Neuronal stem cell (in vitro differentiated cells): ENCODE measurements at regions not wholly inside any gene's neighbourhood (a gene's known extent, or its start where the extent isn't known, plus 50 kb on each side); places are given as distances from the start of the nearest gene placed in this dataset.

Source experiments
- DNase-seq: peaks from one replicate; pipeline ENCODE4 v3.0.0-alpha.2; 2013; ENCODE audit warnings: low spot score
- H2AFZ ChIP-seq: one replicate; pipeline ENCODE4 v1.6.1; 2013; ENCODE audit warnings: mild to moderate bottlenecking, low read length, inconsistent platforms
- H2AK5ac ChIP-seq: 2 replicates; pipeline ENCODE4 v1.6.1; 2013; ENCODE audit warnings: low read depth, mild to moderate bottlenecking, inconsistent platforms, low read length, moderate library complexity, mixed read lengths
- H2BK120ac ChIP-seq: 2 replicates; pipeline ENCODE4 v1.6.1; 2013; ENCODE audit warnings: low read depth, mild to moderate bottlenecking, inconsistent platforms, low read length, moderate library complexity, mixed read lengths
- H2BK12ac ChIP-seq: one replicate; pipeline ENCODE4 v1.6.1; 2013; ENCODE audit warnings: low read length, inconsistent platforms
- H2BK15ac ChIP-seq: 2 replicates; pipeline ENCODE4 v1.6.1; 2013; ENCODE audit warnings: mild to moderate bottlenecking, low read length, inconsistent platforms, mixed read lengths
- H2BK5ac ChIP-seq: one replicate; pipeline ENCODE4 v1.6.1; 2013; ENCODE audit warnings: inconsistent platforms, mild to moderate bottlenecking, low read length, moderate library complexity
- H3K14ac ChIP-seq: one replicate; pipeline ENCODE4 v1.6.1; 2013; ENCODE audit warnings: low read length, inconsistent platforms
- H3K18ac ChIP-seq: 2 replicates; pipeline ENCODE4 v1.6.1; 2013; ENCODE audit warnings: low read length, inconsistent platforms
- H3K23ac ChIP-seq: 2 replicates; pipeline ENCODE4 v1.6.1; 2013; ENCODE audit warnings: low read depth, mild to moderate bottlenecking, mixed read lengths, low read length, inconsistent platforms; ENCODE audit not compliant: poor library complexity
- H3K27ac ChIP-seq: replicated peaks from 3 replicates; pipeline ENCODE4 v1.5.1; 2013; ENCODE audit warnings: low read length, inconsistent platforms
- H3K27me3 ChIP-seq, 3 experiments: 2 replicates each; pipeline ENCODE4 v1.6.1; 2013; ENCODE audit warnings: low read length in 3 of 3, mild to moderate bottlenecking in 2 of 3, inconsistent platforms in 1 of 3, low read depth in 1 of 3, mixed read lengths in 1 of 3, moderate library complexity in 1 of 3; ENCODE audit not compliant: control insufficient read depth in 3 of 3, insufficient read depth in 3 of 3
- H3K36me3 ChIP-seq, 2 donors: replicated peaks in 1 of 2; 2 replicates each; pipeline ENCODE4 v1.6.1; 2013; ENCODE audit warnings: low read length in 2 of 2; ENCODE audit not compliant: control insufficient read depth in 2 of 2, insufficient read depth in 2 of 2
- H3K4ac ChIP-seq: 2 replicates; pipeline ENCODE4 v1.6.1; 2013; ENCODE audit warnings: inconsistent platforms, mild to moderate bottlenecking, low read length, moderate library complexity
- H3K4me1 ChIP-seq, 2 donors: 1 replicate in 1 of 2; 2 replicates in 1 of 2; pipeline ENCODE4 v1.6.1; 2013; ENCODE audit warnings: low read length in 2 of 2, low read depth in 1 of 2; ENCODE audit not compliant: control insufficient read depth in 2 of 2, insufficient read depth in 1 of 2
- H3K4me2 ChIP-seq: one replicate; pipeline ENCODE4 v1.6.1; 2013; ENCODE audit warnings: mild to moderate bottlenecking, low read length, inconsistent platforms; ENCODE audit not compliant: insufficient read depth, poor library complexity, severe bottlenecking
- H3K4me3 ChIP-seq, 2 donors: 2 replicates each; pipeline ENCODE4 v1.5.1; 2013; ENCODE audit warnings: low read length in 2 of 2, mild to moderate bottlenecking in 2 of 2, inconsistent platforms in 1 of 2, moderate library complexity in 1 of 2
- H3K79me1 ChIP-seq: one replicate; pipeline ENCODE4 v1.6.1; 2013; ENCODE audit warnings: low read depth, mild to moderate bottlenecking, inconsistent platforms, low read length, moderate library complexity
- H3K9ac ChIP-seq: one replicate; pipeline ENCODE4 v1.6.1; 2013; ENCODE audit warnings: mild to moderate bottlenecking, low read depth, low read length, inconsistent platforms; ENCODE audit not compliant: poor library complexity
- H3K9me3 ChIP-seq, 2 donors: replicated peaks in 1 of 2; 2 replicates each; pipeline versions ENCODE3 to v1.6.1; 2013; ENCODE audit warnings: low read length in 2 of 2, mild to moderate bottlenecking in 2 of 2, inconsistent platforms in 1 of 2, low read depth in 1 of 2, mixed read lengths in 1 of 2, moderate library complexity in 1 of 2; ENCODE audit not compliant: control insufficient read depth in 2 of 2, insufficient read depth in 1 of 2
- H4K8ac ChIP-seq: one replicate; pipeline ENCODE4 v1.6.1; 2013; ENCODE audit warnings: low read depth, mild to moderate bottlenecking, inconsistent platforms, low read length, moderate library complexity
- H4K91ac ChIP-seq: one replicate; pipeline ENCODE4 v1.6.1; 2013; ENCODE audit warnings: low read length, low read depth, mild to moderate bottlenecking, inconsistent platforms; ENCODE audit not compliant: poor library complexity
- WGBS, 2 donors: extraction: QIAGEN DNeasy Blood & Tissue Kit; methylation state at CpG; one replicate each; pipeline ENCODE4 v1.1.7; 2013; ENCODE audit warnings: missing lambda C conversion rate in 2 of 2, mixed read lengths in 1 of 2; ENCODE audit not compliant: insufficient read length in 2 of 2, insufficient replicate concordance in 1 of 2; ENCODE audit errors: extremely low coverage in 2 of 2; 5-methylcytosine and 5-hydroxymethylcytosine counted together

DNA sequence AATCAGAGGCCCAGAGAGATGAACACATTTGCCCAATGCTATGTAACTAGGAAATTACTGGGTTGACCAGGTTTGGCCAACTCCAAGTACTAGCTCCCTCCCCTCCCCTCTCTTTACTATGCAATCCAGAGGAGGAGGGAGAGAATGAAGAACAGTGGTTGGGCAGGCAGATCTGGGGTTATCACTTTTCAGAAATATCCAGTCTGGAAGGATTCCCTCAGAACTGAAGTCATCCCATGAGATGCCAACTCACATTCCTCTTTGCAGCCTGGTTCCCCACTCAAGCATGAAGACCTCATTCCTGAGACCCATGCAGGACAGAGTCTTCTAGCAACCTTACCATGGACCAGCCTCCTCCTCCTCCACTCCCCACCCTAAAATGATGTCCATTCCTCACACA is 201.1 kb downstream of the TLE3 start:
- Histone ChIP-seq H4K8ac (no peak overlapping the region), H3K79me1 (no peaks in the 10 kb centered on the region), H3K4me2 (no peak overlapping the region), H2BK12ac (no peak overlapping the region), H3K27ac (no peak overlapping the region), H2BK120ac (no peak overlapping the region), H3K14ac (no peak overlapping the region), H3K23ac (no peak overlapping the region), H3K9ac (no peak overlapping the region), H3K18ac (no peak overlapping the region), H3K4me3 (no peak overlapping the region), H3K9me3 (no peaks in the 10 kb centered on the region), H2AFZ (no peak overlapping the region), H3K4ac (no peak overlapping the region), H2AK5ac (no peak overlapping the region), H3K4me1 (peaks cover 0 to 9% of the 10 kb centered on the region in 2 donors), H3K27me3 (peaks cover 0 to 43% (median 0%) of the 10 kb centered on the region in 3 experiments), H3K36me3 (no peaks in the 10 kb centered on the region), H2BK15ac (no peak overlapping the region), H2BK5ac (no peak overlapping the region), H4K91ac (no peak overlapping the region)
- DNase-seq = no peak

DNA sequence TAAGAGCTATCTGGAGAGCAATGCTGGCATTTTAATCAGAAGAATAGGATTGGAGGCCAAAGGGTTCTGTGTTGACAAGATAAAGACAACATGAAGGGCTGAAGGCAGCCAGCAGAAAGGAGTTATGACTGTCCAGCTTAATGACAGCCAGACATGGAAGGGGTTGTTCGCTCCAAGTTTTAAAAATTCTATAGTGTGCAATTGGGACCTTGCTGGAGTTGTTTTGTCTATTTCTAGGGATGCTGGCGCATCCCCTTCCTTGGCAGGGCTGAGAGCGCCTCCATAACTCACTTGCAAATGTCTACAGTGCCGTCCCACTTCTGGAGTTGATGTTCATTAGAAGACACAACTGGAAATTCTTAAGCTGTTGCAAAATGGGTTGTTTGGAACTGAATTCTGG is 200.7 kb downstream of the TLE3 start:
- Histone ChIP-seq H4K91ac (no peak overlapping the region), H3K9ac (no peak overlapping the region), H3K27ac (no peak overlapping the region), H2AK5ac (no peak overlapping the region), H3K79me1 (no peaks in the 10 kb centered on the region), H3K14ac (no peak overlapping the region), H3K4me3 (no peak overlapping the region), H2BK12ac (no peak overlapping the region), H3K4ac (no peak overlapping the region), H3K27me3 (peaks cover 0 to 45% (median 0%) of the 10 kb centered on the region in 3 experiments), H2BK120ac (no peak overlapping the region), H4K8ac (no peak overlapping the region), H3K18ac (no peak overlapping the region), H3K4me2 (no peak overlapping the region), H3K4me1 (peaks cover 0 to 8% of the 10 kb centered on the region in 2 donors), H3K9me3 (no peaks in the 10 kb centered on the region), H3K36me3 (no peaks in the 10 kb centered on the region), H2BK15ac (no peak overlapping the region), H3K23ac (no peak overlapping the region), H2AFZ (no peak overlapping the region), H2BK5ac (no peak overlapping the region)
- no peak for DNase-seq
- WGBS, 2 donors = no CpG with 5 or more reads among the region's 4 CpGs

DNA sequence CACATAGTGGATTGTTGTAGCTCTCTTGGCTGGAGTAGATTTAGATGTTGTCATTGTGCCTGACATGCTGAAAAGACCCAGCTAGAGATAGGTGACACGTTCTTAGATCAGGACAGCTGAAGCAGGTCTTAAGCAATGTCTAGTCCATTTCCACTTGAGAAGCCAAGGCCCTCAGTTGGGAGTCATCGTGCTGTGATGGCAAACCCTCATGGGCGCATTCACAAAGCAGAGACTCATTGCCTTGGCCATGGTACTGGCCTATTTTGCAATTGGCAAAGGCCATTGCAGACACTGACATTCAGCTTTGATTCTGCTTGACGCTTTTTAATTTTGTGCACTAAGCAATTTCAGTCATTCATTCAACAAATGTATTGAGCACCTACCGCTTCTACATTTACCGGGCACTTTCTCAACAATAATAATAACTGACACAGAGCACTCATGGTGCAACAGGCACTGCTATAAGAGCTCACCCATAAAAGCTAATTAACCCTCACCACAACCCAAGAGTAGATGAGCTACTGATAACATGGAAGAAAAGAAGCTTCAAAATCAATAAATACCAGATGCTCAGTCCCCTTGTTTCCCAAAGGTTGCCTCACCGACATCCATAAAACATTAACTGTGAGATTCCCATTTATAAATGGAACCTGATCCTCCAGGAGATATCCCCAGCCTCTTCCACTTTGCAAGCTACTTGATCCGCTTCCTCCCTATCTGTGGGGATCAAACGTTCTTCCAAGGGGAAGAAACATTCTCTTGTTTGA is 200.1 kb downstream of the TLE3 start:
- Histone ChIP-seq H3K18ac (no peak overlapping the region), H3K9me3 (no peaks in the 10 kb centered on the region), H3K27me3 (peaks cover 0 to 42% (median 0%) of the 10 kb centered on the region in 3 experiments), H4K8ac (no peak overlapping the region), H3K27ac (no peak overlapping the region), H4K91ac (no peak overlapping the region), H3K4me1 (peaks cover 0 to 8% of the 10 kb centered on the region in 2 donors), H2AFZ (no peak overlapping the region), H3K79me1 (no peaks in the 10 kb centered on the region), H3K4me2 (no peak overlapping the region), H2BK5ac (no peak overlapping the region), H3K23ac (no peak overlapping the region), H2BK12ac (no peak overlapping the region), H2BK15ac (no peak overlapping the region), H3K4me3 (no peak overlapping the region), H3K14ac (no peak overlapping the region), H2AK5ac (no peak overlapping the region), H2BK120ac (no peak overlapping the region), H3K4ac (no peak overlapping the region), H3K9ac (no peak overlapping the region), H3K36me3 (no peaks in the 10 kb centered on the region)
- WGBS, 2 donors = no CpG with 5 or more reads among the region's 9 CpGs
- DNase-seq = no peak

DNA sequence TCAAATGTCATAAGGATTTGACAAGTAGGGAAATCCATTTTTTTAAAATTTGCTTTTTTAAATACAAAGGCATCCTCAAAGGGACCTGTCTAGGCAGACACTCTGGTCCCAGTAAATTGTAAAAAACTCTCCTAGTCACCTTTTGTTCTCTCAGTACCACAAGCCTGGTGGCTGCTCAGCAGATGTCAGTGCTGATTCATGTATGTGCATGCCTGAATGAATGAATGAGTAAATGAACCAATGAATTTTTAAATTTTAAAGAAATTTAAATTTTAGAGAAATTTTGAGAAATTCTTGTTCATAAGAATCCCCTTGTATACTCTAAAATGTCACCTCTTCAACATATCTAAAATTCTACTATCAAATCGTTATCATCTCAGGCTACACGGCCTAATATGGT is 199.5 kb downstream of the TLE3 start:
- Histone ChIP-seq H3K9ac (no peak overlapping the region), H2BK12ac (no peak overlapping the region), H2BK120ac (no peak overlapping the region), H3K4me1 (peaks cover 0 to 8% of the 10 kb centered on the region in 2 donors), H2BK5ac (no peak overlapping the region), H3K4ac (no peak overlapping the region), H2AFZ (no peak overlapping the region), H2BK15ac (no peak overlapping the region), H3K23ac (no peak overlapping the region), H3K14ac (no peak overlapping the region), H3K9me3 (no peaks in the 10 kb centered on the region), H3K36me3 (no peaks in the 10 kb centered on the region), H3K4me3 (no peak overlapping the region), H2AK5ac (no peak overlapping the region), H4K91ac (no peak overlapping the region), H3K18ac (no peak overlapping the region), H4K8ac (no peak overlapping the region), H3K4me2 (no peak overlapping the region), H3K27me3 (peaks cover 0 to 39% (median 0%) of the 10 kb centered on the region in 3 experiments), H3K79me1 (no peaks in the 10 kb centered on the region), H3K27ac (no peak overlapping the region)
- no peak for DNase-seq
- no CpG with 5 or more reads among the region's 2 CpGs for WGBS, 2 donors
